HG03135 (cell line): ENCODE measurements at regions not wholly inside any gene's neighbourhood (a gene's known extent, or its start where the extent isn't known, plus 50 kb on each side); places are given as distances from the start of the nearest gene placed in this dataset.
"Not testable (repeated sequence)": the region's sequence is repeated elsewhere in the genome, so short reads cannot be mapped to it uniquely, and the experiment has no call there.

ENCODE experiments used
- ATAC-seq: cut with Tn5 transposase; IDR thresholded peaks from one replicate; pipeline ENCODE4 v1.9.1; 2021; ENCODE audit warnings: mild to moderate bottlenecking, moderate library complexity; ENCODE audit not compliant: unreplicated experiment

GRCh38 chr4:180281724-180282123 is 1961.5 kb upstream of the TENM3 start:
- no peak for ATAC-seq

GRCh38 chr4:180284267-180284666 is 1958.9 kb upstream of the TENM3 start:
- ATAC-seq, result no peak

GRCh38 chr4:180285796-180286195 is 1957.4 kb upstream of the TENM3 start:
- ATAC-seq, result no peak

GRCh38 chr4:180292339-180292738 is 1950.9 kb upstream of the TENM3 start:
- ATAC-seq, result no peak

- ATAC-seq, result no peak
Observed at GRCh38 chr4:180296036-180296599, 1947.1 kb upstream of the TENM3 start.

- ATAC-seq, result no peak
Observed at GRCh38 chr4:180304321-180304720, 1938.9 kb upstream of the TENM3 start.

GRCh38 chr4:180310616-180311015 is 1932.6 kb upstream of the TENM3 start:
- ATAC-seq, result no peak

- peak; percentile 79 for ATAC-seq
Observed at GRCh38 chr4:180314972-180315371, 1928.2 kb upstream of the TENM3 start.

GRCh38 chr4:180330521-180330920 is 1912.7 kb upstream of the TENM3 start:
- no peak for ATAC-seq

GRCh38 chr4:180333162-180333561 is 1910.0 kb upstream of the TENM3 start:
- no peak for ATAC-seq

GRCh38 chr4:180335566-180335965 is 1907.6 kb upstream of the TENM3 start:
- no peak for ATAC-seq

- ATAC-seq, result no peak
Observed at GRCh38 chr4:180336494-180337090, 1906.6 kb upstream of the TENM3 start.

- ATAC-seq, result no peak
Observed at GRCh38 chr4:180341926-180342325, 1901.3 kb upstream of the TENM3 start.

- no peak for ATAC-seq
Observed at GRCh38 chr4:180350901-180351300, 1892.3 kb upstream of the TENM3 start.

GRCh38 chr4:180356766-180357165 is 1886.4 kb upstream of the TENM3 start:
- ATAC-seq, result no peak

- not testable (repeated sequence) for ATAC-seq
Observed at GRCh38 chr4:180360113-180360512, 1883.1 kb upstream of the TENM3 start.

- ATAC-seq, result no peak
Observed at GRCh38 chr4:180363815-180364214, 1879.4 kb upstream of the TENM3 start.

- ATAC-seq, result no peak
Observed at GRCh38 chr4:180372691-180373090, 1870.5 kb upstream of the TENM3 start.

GRCh38 chr4:180377741-180378140 is 1865.5 kb upstream of the TENM3 start:
- no peak for ATAC-seq

GRCh38 chr4:180380733-180381132 is 1862.5 kb upstream of the TENM3 start:
- ATAC-seq, result no peak

- ATAC-seq, result no peak
Observed at GRCh38 chr4:180391613-180392012, 1851.6 kb upstream of the TENM3 start.

- ATAC-seq, result peak; percentile 62
Observed at GRCh38 chr4:180394312-180394711, 1848.9 kb upstream of the TENM3 start.

- ATAC-seq, result no peak
Observed at GRCh38 chr4:180394730-180395129, 1848.5 kb upstream of the TENM3 start.
